Neural crest cell (in vitro differentiated cells): ENCODE measurements at regions not wholly inside any gene's neighbourhood (a gene's known extent, or its start where the extent isn't known, plus 50 kb on each side); places are given as distances from the start of the nearest gene placed in this dataset.
A peak's percentile ranks its signal among the peaks of the same experiment; 100 is the strongest.

ENCODE experiments used
- DNase-seq: peaks from one replicate; pipeline ENCODE4 v3.0.0; 2021; ENCODE audit warnings: low read depth, mixed read lengths, low spot score
- H3K27ac Mint-ChIP-seq: one replicate; pipeline ENCODE4 v1.8.0; 2021; ENCODE audit warnings: mild to moderate bottlenecking, mixed read lengths; ENCODE audit not compliant: unreplicated experiment
- H3K27me3 Mint-ChIP-seq: 2 replicates; pipeline ENCODE4 v1.8.0; 2021; ENCODE audit warnings: low read depth, mild to moderate bottlenecking, mixed read lengths
- H3K36me3 Mint-ChIP-seq: 2 replicates; pipeline ENCODE4 v1.8.0; 2021; ENCODE audit warnings: low read depth, mild to moderate bottlenecking, mixed read lengths
- H3K4me1 Mint-ChIP-seq: 2 replicates; pipeline ENCODE4 v1.8.0; 2021; ENCODE audit warnings: mixed read lengths
- H3K4me3 Mint-ChIP-seq: one replicate; pipeline ENCODE4 v1.8.0; 2021; ENCODE audit warnings: mild to moderate bottlenecking, mixed read lengths
- H3K9me3 Mint-ChIP-seq: 2 replicates; pipeline ENCODE4 v1.8.0; 2021; ENCODE audit warnings: mixed read lengths
- TF ChIP-seq, protein P1 (sequence below): fragments of 200-600 bp; sonication (generic); conservative IDR thresholded peaks from 2 replicates; pipeline ENCODE4 v1.5.0; 2021; ENCODE audit warnings: antibody characterized with exemption, mild to moderate bottlenecking

DNA sequence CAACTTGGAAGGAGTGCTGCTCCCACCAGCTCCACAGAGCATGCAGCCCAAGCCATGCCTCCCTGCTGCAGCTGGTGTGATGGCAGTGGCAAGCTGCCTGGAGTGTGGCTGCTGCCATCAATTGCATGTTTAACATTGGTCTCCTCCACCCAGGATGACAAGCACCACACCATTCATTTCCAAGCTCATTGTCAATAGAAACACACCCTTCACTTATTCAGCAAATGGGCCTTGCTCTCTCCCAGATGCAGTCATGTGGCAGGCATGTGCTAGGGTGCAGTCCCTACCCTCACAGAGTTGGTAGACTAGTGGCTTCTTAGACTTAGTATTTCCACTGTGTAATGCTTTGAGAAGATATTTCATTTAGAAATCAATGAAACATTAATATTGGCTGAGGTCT lies 70.8 kb upstream of the FGF14 start:
- Mint-ChIP-seq H3K27ac (no peak overlapping the region), H3K9me3 (no peaks in the 10 kb centered on the region)

DNA sequence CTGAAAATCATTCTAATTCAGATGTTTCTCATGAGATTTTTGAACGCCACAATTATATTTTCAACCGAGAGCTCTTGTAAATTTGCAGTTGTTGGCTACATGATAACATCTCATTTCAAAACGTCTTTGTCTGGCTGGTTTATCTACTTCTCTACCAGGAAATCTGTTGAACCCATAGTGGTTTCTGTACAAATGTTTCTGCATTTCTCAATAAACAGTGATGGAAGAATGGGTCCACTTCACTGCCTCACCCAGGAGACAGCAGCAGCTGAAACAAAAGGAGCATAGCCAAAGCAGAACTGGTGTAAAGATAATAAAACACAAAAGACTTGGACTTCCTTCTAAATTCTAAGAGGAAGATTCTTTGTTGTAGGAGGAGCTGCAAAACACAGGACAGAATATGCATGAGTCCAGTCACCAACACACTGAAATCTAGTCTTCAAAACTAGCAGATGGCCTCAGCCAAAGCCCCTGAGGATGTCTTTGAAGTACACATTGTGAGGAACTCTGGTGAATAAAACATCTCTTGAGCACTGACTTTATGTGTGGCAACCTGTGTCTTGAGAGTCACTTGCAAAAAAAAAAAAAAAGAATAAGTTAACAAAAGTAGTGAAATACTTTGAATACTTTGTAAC lies 68.6 kb upstream of the FGF14 start:
- DNase-seq = no peak

More for the DNA sequence above, 70.8 kb upstream of the FGF14 start:
- Mint-ChIP-seq H3K4me3 (no peak overlapping the region), H3K27me3 (no peaks in the 10 kb centered on the region), H3K36me3 (no peaks in the 10 kb centered on the region), H3K4me1 (peaks cover 16% of the 10 kb centered on the region)
- DNase-seq = no peak
- TF ChIP-seq, protein P1, sequence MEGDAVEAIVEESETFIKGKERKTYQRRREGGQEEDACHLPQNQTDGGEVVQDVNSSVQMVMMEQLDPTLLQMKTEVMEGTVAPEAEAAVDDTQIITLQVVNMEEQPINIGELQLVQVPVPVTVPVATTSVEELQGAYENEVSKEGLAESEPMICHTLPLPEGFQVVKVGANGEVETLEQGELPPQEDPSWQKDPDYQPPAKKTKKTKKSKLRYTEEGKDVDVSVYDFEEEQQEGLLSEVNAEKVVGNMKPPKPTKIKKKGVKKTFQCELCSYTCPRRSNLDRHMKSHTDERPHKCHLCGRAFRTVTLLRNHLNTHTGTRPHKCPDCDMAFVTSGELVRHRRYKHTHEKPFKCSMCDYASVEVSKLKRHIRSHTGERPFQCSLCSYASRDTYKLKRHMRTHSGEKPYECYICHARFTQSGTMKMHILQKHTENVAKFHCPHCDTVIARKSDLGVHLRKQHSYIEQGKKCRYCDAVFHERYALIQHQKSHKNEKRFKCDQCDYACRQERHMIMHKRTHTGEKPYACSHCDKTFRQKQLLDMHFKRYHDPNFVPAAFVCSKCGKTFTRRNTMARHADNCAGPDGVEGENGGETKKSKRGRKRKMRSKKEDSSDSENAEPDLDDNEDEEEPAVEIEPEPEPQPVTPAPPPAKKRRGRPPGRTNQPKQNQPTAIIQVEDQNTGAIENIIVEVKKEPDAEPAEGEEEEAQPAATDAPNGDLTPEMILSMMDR = no peak

DNA sequence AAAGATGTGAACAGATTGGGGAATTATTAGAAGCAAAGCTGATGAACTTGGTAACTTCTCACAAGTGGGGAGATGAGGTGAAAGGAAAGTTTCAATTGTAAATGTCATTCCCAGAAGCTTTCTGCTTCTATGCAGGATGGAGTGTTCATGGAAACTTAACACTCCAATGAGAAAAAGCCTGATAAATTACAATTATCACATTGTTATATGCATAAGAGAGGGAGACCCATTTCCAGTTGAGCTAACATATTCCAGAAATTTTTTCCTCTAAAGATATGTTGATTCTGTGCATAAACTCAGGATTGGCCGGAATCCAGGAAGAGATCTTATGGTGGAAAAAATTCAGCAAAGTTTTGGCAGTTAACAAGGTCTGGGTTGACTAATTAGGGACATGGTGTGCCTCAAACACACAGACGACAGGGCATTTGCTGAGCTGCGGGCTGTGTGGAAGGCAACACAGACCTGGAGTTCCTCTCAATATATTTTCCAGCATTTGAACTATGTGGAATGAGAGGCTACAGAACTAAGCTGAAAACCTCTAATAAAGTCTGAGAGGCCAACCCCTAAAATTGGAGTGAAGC lies 64.9 kb upstream of the FGF14 start:
- no peak overlapping the region for H3K27ac Mint-ChIP-seq
- no peak for DNase-seq
- no peaks in the 10 kb centered on the region for H3K36me3 Mint-ChIP-seq
- H3K9me3 Mint-ChIP-seq = no peaks in the 10 kb centered on the region
- peaks cover 16% of the 10 kb centered on the region for H3K4me1 Mint-ChIP-seq
- H3K27me3 Mint-ChIP-seq = peaks cover 6% of the 10 kb centered on the region
- H3K4me3 Mint-ChIP-seq = no peak overlapping the region
- TF ChIP-seq, protein P1 = no peak

More for the DNA sequence above, 68.6 kb upstream of the FGF14 start:
- peak overlapping the region; percentile 64 for H3K27ac Mint-ChIP-seq
- H3K9me3 Mint-ChIP-seq = no peaks in the 10 kb centered on the region
- H3K36me3 Mint-ChIP-seq = no peaks in the 10 kb centered on the region
- H3K4me3 Mint-ChIP-seq = no peak overlapping the region
- TF ChIP-seq, protein P1 = no peak
- H3K27me3 Mint-ChIP-seq = peaks cover 1% of the 10 kb centered on the region
- peaks cover 16% of the 10 kb centered on the region for H3K4me1 Mint-ChIP-seq

DNA sequence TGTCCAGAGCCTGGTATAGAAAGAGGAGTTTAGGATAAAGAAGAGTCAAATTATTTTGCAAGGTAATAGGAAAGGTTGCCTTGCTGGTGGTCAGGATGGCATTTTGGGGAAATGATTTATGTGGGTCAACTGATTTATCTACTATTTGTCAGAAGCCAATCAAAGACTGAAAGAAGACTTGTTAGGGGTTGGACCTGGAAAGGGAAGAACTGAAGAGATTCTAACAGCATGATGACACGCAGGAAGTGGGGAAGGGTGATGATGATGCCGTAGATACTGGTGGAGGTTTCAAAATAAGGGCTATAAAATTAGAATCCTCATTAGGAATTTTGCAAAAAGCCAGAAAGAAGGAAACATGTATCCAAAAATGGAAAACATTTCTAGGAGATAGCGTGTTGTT lies 60.7 kb upstream of the FGF14 start:
- no peak overlapping the region for H3K27ac Mint-ChIP-seq

DNA sequence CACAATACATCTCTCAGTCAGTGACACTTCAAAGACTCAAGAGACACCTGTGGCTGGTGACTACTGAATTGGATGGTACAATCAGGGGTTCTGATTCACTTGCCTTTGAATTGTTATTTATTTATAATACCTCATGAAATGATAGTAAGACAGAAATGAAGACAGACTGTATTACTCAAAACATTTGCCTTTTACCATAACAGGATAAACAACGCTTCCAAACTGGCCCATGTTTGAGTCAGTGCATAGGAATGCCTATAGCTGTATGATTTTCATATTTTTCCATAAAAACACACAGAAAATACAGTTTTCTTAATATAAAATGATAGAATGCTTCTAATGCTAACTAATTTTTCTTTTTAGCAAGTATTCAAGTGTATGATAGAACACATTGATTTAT lies 59.5 kb upstream of the FGF14 start:
- Mint-ChIP-seq H3K36me3 (no peaks in the 10 kb centered on the region), H3K4me1 (peaks cover 4% of the 10 kb centered on the region)
- TF ChIP-seq, protein P1 = no peak

More for the DNA sequence above, 60.7 kb upstream of the FGF14 start:
- Mint-ChIP-seq H3K4me3 (no peak overlapping the region), H3K4me1 (peaks cover under 1% of the 10 kb centered on the region), H3K9me3 (no peaks in the 10 kb centered on the region), H3K27me3 (peaks cover 6% of the 10 kb centered on the region), H3K36me3 (no peaks in the 10 kb centered on the region)
- TF ChIP-seq, protein P1 = no peak
- no peak for DNase-seq

More for the DNA sequence above, 59.5 kb upstream of the FGF14 start:
- Mint-ChIP-seq H3K27ac (no peak overlapping the region), H3K4me3 (no peak overlapping the region), H3K27me3 (peaks cover 6% of the 10 kb centered on the region), H3K9me3 (no peaks in the 10 kb centered on the region)
- DNase-seq = no peak
